ENCODE measurements at regions not wholly inside any gene's neighbourhood (a gene's known extent, or its start where the extent isn't known, plus 50 kb on each side); places are given as distances from the start of the nearest gene placed in this dataset.

- TF ChIP-seq CTCF (IDR thresholded peaks at IDR 0.05; ENCODE audit: borderline replicate concordance, extremely low read depth, low read length, poor library complexity, severe bottlenecking): no peak
- no peak for TF ChIP-seq EZH2 (IDR thresholded peaks at IDR 0.05; ENCODE audit: borderline replicate concordance, low read depth, low read length, severe bottlenecking)
Observed at GRCh38 chr15:95742836-95743235, 587.7 kb upstream of the NR2F2 start.
